ENCODE measurements at regions not wholly inside any gene's neighbourhood (a gene's known extent, or its start where the extent isn't known, plus 50 kb on each side); places are given as distances from the start of the nearest gene placed in this dataset.

DNA sequence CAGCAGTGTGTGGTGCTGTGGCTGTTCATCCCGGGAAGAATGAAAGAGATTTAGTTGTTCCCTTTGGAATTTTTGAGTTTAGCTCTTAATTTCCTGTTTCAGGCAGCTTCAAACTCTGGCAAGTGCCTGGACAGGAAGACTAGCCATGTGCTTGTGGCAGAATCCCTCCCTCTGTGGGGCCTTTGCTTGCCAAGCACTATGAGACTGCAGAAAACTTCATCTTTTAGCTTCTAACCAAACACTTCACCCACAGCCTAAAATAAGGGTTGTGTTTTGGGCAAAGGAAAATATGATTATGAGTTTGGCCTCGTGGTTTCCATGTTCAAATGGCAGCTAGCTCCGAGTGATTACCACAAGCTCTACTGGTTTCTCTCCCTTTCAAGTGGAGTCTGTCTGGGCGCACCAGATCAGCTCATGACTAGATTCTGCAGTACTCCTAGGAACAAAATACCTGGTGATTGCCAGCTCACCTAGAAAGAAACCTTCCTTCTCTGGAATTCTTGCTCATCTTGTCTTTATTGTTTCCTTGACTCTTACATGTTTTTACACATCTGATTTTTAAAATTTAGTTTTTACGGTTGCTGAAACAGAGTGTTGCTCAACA lies 707.5 kb downstream of the SLITRK6 start:
- TF ChIP-seq, protein P1, sequence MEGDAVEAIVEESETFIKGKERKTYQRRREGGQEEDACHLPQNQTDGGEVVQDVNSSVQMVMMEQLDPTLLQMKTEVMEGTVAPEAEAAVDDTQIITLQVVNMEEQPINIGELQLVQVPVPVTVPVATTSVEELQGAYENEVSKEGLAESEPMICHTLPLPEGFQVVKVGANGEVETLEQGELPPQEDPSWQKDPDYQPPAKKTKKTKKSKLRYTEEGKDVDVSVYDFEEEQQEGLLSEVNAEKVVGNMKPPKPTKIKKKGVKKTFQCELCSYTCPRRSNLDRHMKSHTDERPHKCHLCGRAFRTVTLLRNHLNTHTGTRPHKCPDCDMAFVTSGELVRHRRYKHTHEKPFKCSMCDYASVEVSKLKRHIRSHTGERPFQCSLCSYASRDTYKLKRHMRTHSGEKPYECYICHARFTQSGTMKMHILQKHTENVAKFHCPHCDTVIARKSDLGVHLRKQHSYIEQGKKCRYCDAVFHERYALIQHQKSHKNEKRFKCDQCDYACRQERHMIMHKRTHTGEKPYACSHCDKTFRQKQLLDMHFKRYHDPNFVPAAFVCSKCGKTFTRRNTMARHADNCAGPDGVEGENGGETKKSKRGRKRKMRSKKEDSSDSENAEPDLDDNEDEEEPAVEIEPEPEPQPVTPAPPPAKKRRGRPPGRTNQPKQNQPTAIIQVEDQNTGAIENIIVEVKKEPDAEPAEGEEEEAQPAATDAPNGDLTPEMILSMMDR (conservative IDR thresholded peaks at IDR 0.05): no peak
- no peak for TF ChIP-seq ZFX (IDR thresholded peaks at IDR 0.05)
